ENCODE measurements at regions not wholly inside any gene's neighbourhood (a gene's known extent, or its start where the extent isn't known, plus 50 kb on each side); places are given as distances from the start of the nearest gene placed in this dataset.
"Not testable (repeated sequence)": the region's sequence is repeated elsewhere in the genome, so short reads cannot be mapped to it uniquely, and the experiment has no call there.

GRCh38 chr1:96152957-96153356 is 568.6 kb upstream of the PTBP2 start:
- H3K4me1 Mint-ChIP-seq; H3K27me3 Mint-ChIP-seq; H3K4me3 Mint-ChIP-seq; ATAC-seq (replicated peaks); H3K27ac Mint-ChIP-seq; H3K36me3 Mint-ChIP-seq; DNase-seq: not testable (repeated sequence)
- H3K9me3 Mint-ChIP-seq: peaks cover 5 to 24% of the 10 kb centered on the region in 2 donors

GRCh38 chr1:96157101-96157500 is 564.5 kb upstream of the PTBP2 start:
- H3K27ac Mint-ChIP-seq: no peak overlapping the region
- peaks cover 8 to 17% of the 10 kb centered on the region in 2 donors for H3K9me3 Mint-ChIP-seq
- H3K4me1 Mint-ChIP-seq: no peaks in the 10 kb centered on the region
- no peaks in the 10 kb centered on the region for H3K36me3 Mint-ChIP-seq
- ATAC-seq (replicated peaks) (no peak), DNase-seq (no peak)
- H3K27me3 Mint-ChIP-seq: no peaks in the 10 kb centered on the region
- no peak overlapping the region for H3K4me3 Mint-ChIP-seq

GRCh38 chr1:96159379-96159778 is 562.2 kb upstream of the PTBP2 start:
- DNase-seq: no peak
- H3K4me3 Mint-ChIP-seq: no peak overlapping the region

GRCh38 chr1:96164053-96164452 is 557.5 kb upstream of the PTBP2 start:
- peaks cover 0 to 2% of the 10 kb centered on the region in 2 donors for H3K36me3 Mint-ChIP-seq
- ATAC-seq (replicated peaks) (no peak), DNase-seq (no peak)
- H3K4me3 Mint-ChIP-seq: no peak overlapping the region
- H3K27ac Mint-ChIP-seq: no peak overlapping the region
- no peaks in the 10 kb centered on the region for H3K4me1 Mint-ChIP-seq
- peaks cover 4 to 8% of the 10 kb centered on the region in 2 donors for H3K9me3 Mint-ChIP-seq
- H3K27me3 Mint-ChIP-seq: no peaks in the 10 kb centered on the region

More at GRCh38 chr1:96159379-96159778, 562.2 kb upstream of the PTBP2 start:
- peaks cover 8 to 13% of the 10 kb centered on the region in 2 donors for H3K9me3 Mint-ChIP-seq
- H3K4me1 Mint-ChIP-seq: no peaks in the 10 kb centered on the region
- H3K27me3 Mint-ChIP-seq: no peaks in the 10 kb centered on the region
- no peak for ATAC-seq (replicated peaks)
- H3K36me3 Mint-ChIP-seq: no peaks in the 10 kb centered on the region
- no peak overlapping the region for H3K27ac Mint-ChIP-seq

GRCh38 chr1:96178053-96178452 is 543.5 kb upstream of the PTBP2 start:
- Mint-ChIP-seq H3K27ac (no peak overlapping the region), H3K27me3 (no peaks in the 10 kb centered on the region), H3K9me3 (peaks cover 0 to 2% of the 10 kb centered on the region in 2 donors), H3K4me3 (no peak overlapping the region), H3K36me3 (no peaks in the 10 kb centered on the region), H3K4me1 (no peaks in the 10 kb centered on the region)
- ATAC-seq (replicated peaks) (no peak), DNase-seq (no peak)

- H3K4me3 Mint-ChIP-seq: no peak overlapping the region
- H3K9me3 Mint-ChIP-seq: peaks cover 0 to 2% of the 10 kb centered on the region in 2 donors
- ATAC-seq (replicated peaks) (no peak), DNase-seq (no peak)
- no peaks in the 10 kb centered on the region for H3K4me1 Mint-ChIP-seq
- no peaks in the 10 kb centered on the region for H3K27me3 Mint-ChIP-seq
- no peak overlapping the region for H3K27ac Mint-ChIP-seq
- H3K36me3 Mint-ChIP-seq: no peaks in the 10 kb centered on the region
Observed at GRCh38 chr1:96183485-96183884, 538.1 kb upstream of the PTBP2 start.

- ATAC-seq (replicated peaks) (no peak), DNase-seq (no peak)
- H3K36me3 Mint-ChIP-seq: no peaks in the 10 kb centered on the region
- H3K4me3 Mint-ChIP-seq: no peak overlapping the region
- no peaks in the 10 kb centered on the region for H3K4me1 Mint-ChIP-seq
- H3K27me3 Mint-ChIP-seq: no peaks in the 10 kb centered on the region
- H3K27ac Mint-ChIP-seq: no peak overlapping the region
- peaks cover 0 to 2% of the 10 kb centered on the region in 2 donors for H3K9me3 Mint-ChIP-seq
Observed at GRCh38 chr1:96183928-96184327, 537.7 kb upstream of the PTBP2 start.

GRCh38 chr1:96185181-96185580 is 536.4 kb upstream of the PTBP2 start:
- H3K36me3 Mint-ChIP-seq: no peaks in the 10 kb centered on the region
- no peak overlapping the region for H3K27ac Mint-ChIP-seq
- H3K4me3 Mint-ChIP-seq: no peak overlapping the region
- no peaks in the 10 kb centered on the region for H3K4me1 Mint-ChIP-seq
- DNase-seq: no peak
- no peak for ATAC-seq (replicated peaks)
- no peaks in the 10 kb centered on the region for H3K27me3 Mint-ChIP-seq
- peaks cover 0 to 2% of the 10 kb centered on the region in 2 donors for H3K9me3 Mint-ChIP-seq

- Mint-ChIP-seq H3K27me3 (no peaks in the 10 kb centered on the region), H3K27ac (no peak overlapping the region), H3K4me3 (no peak overlapping the region), H3K9me3 (peaks cover 7 to 8% of the 10 kb centered on the region in 2 donors), H3K36me3 (no peaks in the 10 kb centered on the region), H3K4me1 (no peaks in the 10 kb centered on the region)
- ATAC-seq (replicated peaks) (no peak), DNase-seq (no peak)
Observed at GRCh38 chr1:96187020-96187419, 534.6 kb upstream of the PTBP2 start.

GRCh38 chr1:96191165-96191564 is 530.4 kb upstream of the PTBP2 start:
- Mint-ChIP-seq H3K4me1 (no peaks in the 10 kb centered on the region), H3K27ac (no peak overlapping the region), H3K4me3 (no peak overlapping the region), H3K9me3 (peaks cover 8 to 11% of the 10 kb centered on the region in 2 donors), H3K36me3 (no peaks in the 10 kb centered on the region), H3K27me3 (no peaks in the 10 kb centered on the region)
- DNase-seq (no peak), ATAC-seq (replicated peaks) (no peak)

- Mint-ChIP-seq H3K27me3 (no peaks in the 10 kb centered on the region), H3K36me3 (no peaks in the 10 kb centered on the region), H3K27ac (no peak overlapping the region), H3K4me3 (no peak overlapping the region), H3K4me1 (no peaks in the 10 kb centered on the region), H3K9me3 (peaks cover 3% of the 10 kb centered on the region in 2 donors)
- DNase-seq (no peak), ATAC-seq (replicated peaks) (no peak)
Observed at GRCh38 chr1:96206451-96206850, 515.1 kb upstream of the PTBP2 start.

GRCh38 chr1:96207936-96208335 is 513.6 kb upstream of the PTBP2 start:
- DNase-seq: no peak

GRCh38 chr1:96208428-96208827 is 513.2 kb upstream of the PTBP2 start:
- Mint-ChIP-seq H3K36me3 (no peaks in the 10 kb centered on the region), H3K27ac (no peak overlapping the region), H3K9me3 (peaks cover 3% of the 10 kb centered on the region in 2 donors), H3K27me3 (no peaks in the 10 kb centered on the region), H3K4me3 (no peak overlapping the region), H3K4me1 (no peaks in the 10 kb centered on the region)
- ATAC-seq (replicated peaks) (no peak), DNase-seq (no peak)

More at GRCh38 chr1:96207936-96208335, 513.6 kb upstream of the PTBP2 start:
- Mint-ChIP-seq H3K27me3 (no peaks in the 10 kb centered on the region), H3K36me3 (no peaks in the 10 kb centered on the region), H3K27ac (no peak overlapping the region), H3K9me3 (peaks cover 3% of the 10 kb centered on the region in 2 donors), H3K4me1 (no peaks in the 10 kb centered on the region), H3K4me3 (no peak overlapping the region)
- no peak for ATAC-seq (replicated peaks)

GRCh38 chr1:96210054-96210453 is 511.5 kb upstream of the PTBP2 start:
- Mint-ChIP-seq H3K4me1 (no peaks in the 10 kb centered on the region), H3K27ac (no peak overlapping the region), H3K27me3 (no peaks in the 10 kb centered on the region), H3K4me3 (no peak overlapping the region), H3K36me3 (no peaks in the 10 kb centered on the region), H3K9me3 (peaks cover 3% of the 10 kb centered on the region in 2 donors)
- no peak for DNase-seq
- no peak for ATAC-seq (replicated peaks)

GRCh38 chr1:96211202-96211601 is 510.4 kb upstream of the PTBP2 start:
- Mint-ChIP-seq H3K27me3 (no peaks in the 10 kb centered on the region), H3K4me3 (no peak overlapping the region), H3K36me3 (no peaks in the 10 kb centered on the region), H3K27ac (no peak overlapping the region), H3K9me3 (peaks cover 3% of the 10 kb centered on the region in 2 donors), H3K4me1 (no peaks in the 10 kb centered on the region)
- DNase-seq (no peak), ATAC-seq (replicated peaks) (no peak)

- H3K27me3 Mint-ChIP-seq: no peaks in the 10 kb centered on the region
- H3K27ac Mint-ChIP-seq: no peak overlapping the region
- H3K36me3 Mint-ChIP-seq: no peaks in the 10 kb centered on the region
- no peak for DNase-seq
- no peaks in the 10 kb centered on the region for H3K4me1 Mint-ChIP-seq
- peaks cover 1 to 3% of the 10 kb centered on the region in 2 donors for H3K9me3 Mint-ChIP-seq
- no peak overlapping the region for H3K4me3 Mint-ChIP-seq
- ATAC-seq (replicated peaks): no peak
Observed at GRCh38 chr1:96214982-96215381, 506.6 kb upstream of the PTBP2 start.

All from stimulated activated naive B cell treated with anti-CD40 and anti-IgM and Interleukin-4, amounts not matched to agents 10 μg/mL and 1 μg/mL and 100 μg/mL, for 72 hours (primary cell).